ENCODE measurements at regions not wholly inside any gene's neighbourhood (a gene's known extent, or its start where the extent isn't known, plus 50 kb on each side); places are given as distances from the start of the nearest gene placed in this dataset.

- no peak for TF ChIP-seq EZH2 (IDR thresholded peaks at IDR 0.05; ENCODE audit: borderline replicate concordance, insufficient read depth, low read depth, low read length, poor library complexity, severe bottlenecking)
- TF ChIP-seq CTCF (IDR thresholded peaks at IDR 0.05): no peak
- ATAC-seq (ENCODE audit: low read depth) (no peak), DNase-seq (no peak)
- 98% methylated on average over 11 of the region's 14 CpGs for WGBS (ENCODE audit: insufficient coverage)
- CTCF ChIA-PET: interaction anchor here (1.0 kb wide), 1 partner anchor 1086 kb away, joined by 3 read pairs; no protein-coding TSS in a partner anchor
- intact Hi-C loops (cut with micrococcal nuclease): no loop called here
- no peak overlapping the region for H2AFZ ChIP-seq (ENCODE audit: insufficient read depth, low read depth, low read length, poor library complexity, severe bottlenecking)
- H3K4me2 ChIP-seq (replicated peaks; ENCODE audit: low read depth, low read length, poor library complexity, severe bottlenecking): no peak overlapping the region
- H3K36me3 ChIP-seq (replicated peaks in 1 of 2; ENCODE audit: control extremely low read depth in 1 of 2, control insufficient read depth in 1 of 2, extremely low read depth in 1 of 2, insufficient read depth in 2 of 2, low read length in 1 of 2): no peaks in the 10 kb centered on the region
- H3K27me3 ChIP-seq (replicated peaks in 1 of 4; ENCODE audit: control extremely low read depth in 1 of 4, control insufficient read depth in 3 of 4, insufficient read depth in 4 of 4, low read length in 3 of 4): no peaks in the 10 kb centered on the region
- no peaks in the 10 kb centered on the region for H3K4me1 Mint-ChIP-seq
- H3K4me3 ChIP-seq (ENCODE audit: control extremely low read depth in 1 of 5, extremely low read depth in 1 of 5, insufficient read depth in 1 of 5, low read depth in 2 of 5, low read length in 4 of 5): no peak overlapping the region
- H3K4me1 ChIP-seq (ENCODE audit: control insufficient read depth in 2 of 2, insufficient read depth in 2 of 2, low read length in 2 of 2): no peaks in the 10 kb centered on the region
- no peak overlapping the region for H3K9ac ChIP-seq (ENCODE audit: low read length)
- no peak overlapping the region for H3K27ac Mint-ChIP-seq
- no peaks in the 10 kb centered on the region for H3K27me3 Mint-ChIP-seq
- H3K27ac ChIP-seq (ENCODE audit: low read length in 2 of 2): no peak overlapping the region
- H3K9me3 Mint-ChIP-seq (ENCODE audit: insufficient read depth): no peaks in the 10 kb centered on the region
- POLR2A ChIA-PET: no interaction called here
- H4K20me1 ChIP-seq (ENCODE audit: control insufficient read depth, insufficient read depth, low read length, poor library complexity, severe bottlenecking): no peaks in the 10 kb centered on the region
- H3K4me3 Mint-ChIP-seq: no peak overlapping the region
- H3K79me2 ChIP-seq (ENCODE audit: control insufficient read depth, insufficient read depth, low read length): no peaks in the 10 kb centered on the region
- H3K9me3 ChIP-seq (ENCODE audit: control extremely low read depth in 1 of 3, control insufficient read depth in 2 of 3, insufficient read depth in 1 of 3, low read length in 2 of 3): no peaks in the 10 kb centered on the region
Observed at GRCh38 chr10:3571310-3571825, 213.6 kb downstream of the KLF6 start.

DNA sequence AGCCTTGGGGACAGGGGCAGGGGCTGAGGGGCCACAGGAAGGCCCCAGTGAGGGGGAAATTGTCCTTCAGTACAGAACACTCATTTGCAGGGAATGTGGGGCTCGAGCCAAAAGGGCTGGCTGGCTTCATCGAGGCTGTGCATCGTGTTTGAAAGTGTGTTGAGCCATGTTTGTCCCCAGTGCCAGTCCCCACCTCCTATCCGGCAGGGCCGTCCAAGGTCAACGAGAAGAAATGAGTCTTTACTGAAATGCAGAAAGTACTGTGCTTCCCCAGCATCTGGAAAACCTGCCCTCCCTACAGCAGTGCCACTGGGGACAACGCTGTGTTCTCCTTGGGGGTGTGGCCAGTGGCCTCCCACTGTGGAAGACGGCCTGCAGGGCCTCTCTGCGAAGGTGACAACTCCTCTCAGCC, 214.1 kb downstream of the KLF6 start:
- WGBS (ENCODE audit: insufficient coverage): 94% methylated on average over 9 of the region's 9 CpGs
- H3K27ac Mint-ChIP-seq: no peak overlapping the region
- TF ChIP-seq CTCF (IDR thresholded peaks at IDR 0.05) (no peak), EZH2 (IDR thresholded peaks at IDR 0.05; ENCODE audit: borderline replicate concordance, insufficient read depth, low read depth, low read length, poor library complexity, severe bottlenecking) (no peak)
- intact Hi-C loops (cut with micrococcal nuclease): no loop called here
- H3K4me1 Mint-ChIP-seq: no peaks in the 10 kb centered on the region
- ATAC-seq (ENCODE audit: low read depth) (no peak), DNase-seq (no peak)
- Histone ChIP-seq H3K9ac (ENCODE audit: low read length) (no peak overlapping the region), H3K27me3 (replicated peaks in 1 of 4; ENCODE audit: control extremely low read depth in 1 of 4, control insufficient read depth in 3 of 4, insufficient read depth in 4 of 4, low read length in 3 of 4) (no peaks in the 10 kb centered on the region), H3K9me3 (ENCODE audit: control extremely low read depth in 1 of 3, control insufficient read depth in 2 of 3, insufficient read depth in 1 of 3, low read length in 2 of 3) (peaks cover 0 to 2% (median 1%) of the 10 kb centered on the region in 3 donors), H3K4me2 (replicated peaks; ENCODE audit: low read depth, low read length, poor library complexity, severe bottlenecking) (no peak overlapping the region), H2AFZ (ENCODE audit: insufficient read depth, low read depth, low read length, poor library complexity, severe bottlenecking) (no peak overlapping the region), H4K20me1 (ENCODE audit: control insufficient read depth, insufficient read depth, low read length, poor library complexity, severe bottlenecking) (no peaks in the 10 kb centered on the region), H3K79me2 (ENCODE audit: control insufficient read depth, insufficient read depth, low read length) (no peaks in the 10 kb centered on the region), H3K36me3 (replicated peaks in 1 of 2; ENCODE audit: control extremely low read depth in 1 of 2, control insufficient read depth in 1 of 2, extremely low read depth in 1 of 2, insufficient read depth in 2 of 2, low read length in 1 of 2) (no peaks in the 10 kb centered on the region), H3K4me1 (ENCODE audit: control insufficient read depth in 2 of 2, insufficient read depth in 2 of 2, low read length in 2 of 2) (no peaks in the 10 kb centered on the region), H3K4me3 (ENCODE audit: control extremely low read depth in 1 of 5, extremely low read depth in 1 of 5, insufficient read depth in 1 of 5, low read depth in 2 of 5, low read length in 4 of 5) (no peak overlapping the region), H3K27ac (ENCODE audit: low read length in 2 of 2) (no peak overlapping the region)
- ChIA-PET CTCF (no interaction called here), POLR2A (interaction anchor here (0.6 kb wide), 1 partner anchor 1435 kb away, joined by 3 read pairs; no protein-coding TSS in a partner anchor)
- H3K4me3 Mint-ChIP-seq: no peak overlapping the region
- no peaks in the 10 kb centered on the region for H3K9me3 Mint-ChIP-seq (ENCODE audit: insufficient read depth)
- no peaks in the 10 kb centered on the region for H3K27me3 Mint-ChIP-seq

Data from B cell (primary cell).